ENCODE measurements at regions not wholly inside any gene's neighbourhood (a gene's known extent, or its start where the extent isn't known, plus 50 kb on each side); places are given as distances from the start of the nearest gene placed in this dataset.

DNA sequence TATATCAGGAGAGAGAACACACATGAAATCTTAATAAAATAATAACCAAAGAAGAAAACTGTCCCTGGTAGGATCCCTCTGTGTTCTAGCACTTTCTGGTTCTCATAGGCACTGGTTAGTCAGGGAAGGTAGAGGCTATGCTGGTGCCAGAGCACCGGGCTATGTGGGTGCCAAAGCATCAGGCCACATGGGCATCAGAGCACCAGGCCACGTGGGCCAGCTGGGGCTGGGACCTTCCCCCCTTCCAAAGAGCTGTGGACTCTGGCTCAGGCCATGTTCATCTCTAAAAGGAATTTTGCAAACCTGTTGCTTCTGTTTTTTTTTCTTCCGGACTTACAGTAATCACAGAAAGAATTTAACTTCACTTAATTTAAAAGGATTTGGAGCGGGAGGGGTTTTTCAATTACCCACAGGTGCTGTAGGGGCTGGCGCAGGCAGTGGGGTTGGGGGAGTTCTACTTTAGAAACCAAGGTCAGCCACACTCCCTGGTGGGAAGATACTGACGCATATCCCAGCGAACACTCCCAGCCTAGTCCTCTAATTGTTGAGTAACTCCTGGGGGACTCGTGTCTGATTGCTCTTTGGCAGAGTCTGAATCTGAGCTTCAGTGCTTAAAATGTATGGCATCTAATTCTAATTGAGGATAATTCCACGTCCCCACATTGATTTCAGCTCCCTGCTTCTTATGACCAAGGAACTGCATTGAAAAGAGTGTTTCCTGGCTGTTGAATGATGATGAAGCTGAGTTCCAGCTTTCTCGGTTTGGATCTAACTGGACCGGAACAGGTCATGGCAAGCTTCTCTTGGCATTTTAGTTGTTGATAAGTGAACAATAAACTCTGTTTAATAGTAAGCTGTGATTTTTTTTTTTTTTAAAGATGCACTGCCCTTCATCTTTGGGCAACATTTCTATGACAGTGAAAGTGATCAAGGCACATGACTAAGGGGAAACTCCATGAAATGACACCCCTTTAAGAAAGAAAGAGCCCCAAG lies 110.7 kb upstream of the FZD8 start:
- no peaks in the 10 kb centered on the region for H3K27me3 ChIP-seq (ENCODE audit: control insufficient read depth, insufficient read depth, low read length)
- no peak overlapping the region for H3K4me3 ChIP-seq (ENCODE audit: low read depth, low read length)
- no peak for DNase-seq (ENCODE audit: low read depth)
- TF ChIP-seq, protein P1, sequence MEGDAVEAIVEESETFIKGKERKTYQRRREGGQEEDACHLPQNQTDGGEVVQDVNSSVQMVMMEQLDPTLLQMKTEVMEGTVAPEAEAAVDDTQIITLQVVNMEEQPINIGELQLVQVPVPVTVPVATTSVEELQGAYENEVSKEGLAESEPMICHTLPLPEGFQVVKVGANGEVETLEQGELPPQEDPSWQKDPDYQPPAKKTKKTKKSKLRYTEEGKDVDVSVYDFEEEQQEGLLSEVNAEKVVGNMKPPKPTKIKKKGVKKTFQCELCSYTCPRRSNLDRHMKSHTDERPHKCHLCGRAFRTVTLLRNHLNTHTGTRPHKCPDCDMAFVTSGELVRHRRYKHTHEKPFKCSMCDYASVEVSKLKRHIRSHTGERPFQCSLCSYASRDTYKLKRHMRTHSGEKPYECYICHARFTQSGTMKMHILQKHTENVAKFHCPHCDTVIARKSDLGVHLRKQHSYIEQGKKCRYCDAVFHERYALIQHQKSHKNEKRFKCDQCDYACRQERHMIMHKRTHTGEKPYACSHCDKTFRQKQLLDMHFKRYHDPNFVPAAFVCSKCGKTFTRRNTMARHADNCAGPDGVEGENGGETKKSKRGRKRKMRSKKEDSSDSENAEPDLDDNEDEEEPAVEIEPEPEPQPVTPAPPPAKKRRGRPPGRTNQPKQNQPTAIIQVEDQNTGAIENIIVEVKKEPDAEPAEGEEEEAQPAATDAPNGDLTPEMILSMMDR (IDR thresholded peaks at IDR 0.05; ENCODE audit: insufficient read depth, low read length, poor library complexity, severe bottlenecking) = no peak
- no peaks in the 10 kb centered on the region for H3K36me3 ChIP-seq (ENCODE audit: control insufficient read depth, insufficient read depth, low read length)

DNA sequence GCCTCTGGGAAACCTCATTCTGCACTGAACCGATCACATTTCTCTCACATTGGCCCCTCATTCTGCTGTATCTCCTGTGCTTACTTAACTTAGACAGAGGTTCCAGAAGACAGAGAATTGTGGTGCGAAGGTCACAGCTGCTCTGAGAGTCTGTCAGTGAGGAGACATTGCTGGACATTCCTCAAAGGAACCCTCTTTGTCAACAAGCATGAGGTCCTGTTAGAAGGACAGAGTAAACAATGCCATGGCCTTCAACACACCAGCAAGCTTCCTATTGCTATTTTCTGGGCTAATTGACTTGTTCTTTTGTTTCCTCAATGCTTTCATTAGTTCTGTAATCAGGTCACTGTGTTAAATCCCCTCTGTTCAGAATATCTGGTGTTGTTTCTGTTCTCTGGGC lies 109.3 kb upstream of the FZD8 start:
- no peak overlapping the region for H3K4me3 ChIP-seq (ENCODE audit: low read depth, low read length)
- H3K36me3 ChIP-seq (ENCODE audit: control insufficient read depth, insufficient read depth, low read length) = no peaks in the 10 kb centered on the region
- TF ChIP-seq, protein P1 (IDR thresholded peaks at IDR 0.05; ENCODE audit: insufficient read depth, low read length, poor library complexity, severe bottlenecking) = no peak
- no peak for DNase-seq (ENCODE audit: low read depth)
- no peaks in the 10 kb centered on the region for H3K27me3 ChIP-seq (ENCODE audit: control insufficient read depth, insufficient read depth, low read length)

DNA sequence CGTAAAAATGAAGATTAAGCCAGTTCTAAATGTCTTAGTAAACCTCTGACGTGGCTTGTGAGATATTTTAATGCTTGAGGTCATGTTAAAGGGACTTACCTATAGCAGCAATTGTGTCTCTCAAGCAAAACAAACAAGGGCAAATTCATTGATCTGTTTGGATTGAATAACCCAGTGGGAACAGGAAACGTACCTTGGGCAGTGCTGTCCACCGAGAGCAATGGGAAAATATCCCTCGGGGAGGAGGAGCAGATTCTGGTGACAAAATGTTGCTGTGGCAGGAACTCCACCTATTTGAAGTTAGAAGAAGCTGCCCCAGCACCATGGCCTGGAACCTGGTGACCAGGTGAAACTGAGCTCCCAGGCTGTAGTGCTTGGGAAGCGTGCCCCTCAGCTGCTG lies 107.1 kb upstream of the FZD8 start:
- TF ChIP-seq, protein P1 (IDR thresholded peaks at IDR 0.05; ENCODE audit: insufficient read depth, low read length, poor library complexity, severe bottlenecking) = no peak

DNA sequence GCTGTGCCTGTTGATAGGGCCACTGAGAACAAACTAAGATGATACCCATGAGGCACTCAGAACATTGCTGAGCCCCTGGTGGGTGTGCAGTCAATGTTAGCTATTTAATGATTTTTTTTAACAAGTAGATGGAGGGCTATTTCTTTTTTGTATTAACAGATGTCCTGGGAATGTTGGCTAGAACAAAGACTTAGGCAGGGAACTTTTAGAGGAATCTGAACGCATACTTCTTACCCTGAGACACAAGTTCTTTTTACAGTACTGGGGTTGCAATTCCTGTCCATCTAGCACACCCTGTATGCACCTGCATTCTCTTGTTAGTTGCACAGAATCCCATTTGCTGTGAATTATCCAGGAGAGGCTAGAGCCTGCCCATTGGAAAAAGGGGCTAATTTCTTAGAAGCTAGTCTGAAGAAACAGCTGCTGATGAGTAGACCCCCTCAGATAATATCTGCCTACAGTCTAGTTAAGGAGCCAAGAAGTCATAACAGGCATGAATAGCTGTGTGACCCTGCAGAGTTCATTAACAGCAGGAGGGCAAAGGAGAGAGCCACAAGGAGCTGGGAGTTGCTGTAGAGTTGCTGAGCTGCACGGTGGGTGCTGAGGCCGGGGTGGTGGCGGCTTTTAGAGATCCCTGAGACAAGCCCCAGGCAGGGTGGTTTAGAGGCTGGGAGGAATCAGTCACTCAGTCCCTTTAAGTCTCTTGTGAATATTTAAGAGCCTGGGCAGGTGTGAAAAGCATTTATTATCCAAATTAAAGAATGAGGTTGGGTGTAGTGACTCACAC lies 103.7 kb upstream of the FZD8 start:
- DNase-seq (ENCODE audit: low read depth) = no peak
- Histone ChIP-seq H3K4me3 (ENCODE audit: low read depth, low read length) (no peak overlapping the region), H3K36me3 (ENCODE audit: control insufficient read depth, insufficient read depth, low read length) (no peaks in the 10 kb centered on the region), H3K27me3 (ENCODE audit: control insufficient read depth, insufficient read depth, low read length) (no peaks in the 10 kb centered on the region)
- TF ChIP-seq, protein P1 (IDR thresholded peaks at IDR 0.05; ENCODE audit: insufficient read depth, low read length, poor library complexity, severe bottlenecking) = no peak

More for the DNA sequence above, 107.1 kb upstream of the FZD8 start:
- Histone ChIP-seq H3K36me3 (ENCODE audit: control insufficient read depth, insufficient read depth, low read length) (no peaks in the 10 kb centered on the region), H3K4me3 (ENCODE audit: low read depth, low read length) (no peak overlapping the region), H3K27me3 (ENCODE audit: control insufficient read depth, insufficient read depth, low read length) (no peaks in the 10 kb centered on the region)
- no peak for DNase-seq (ENCODE audit: low read depth)

DNA sequence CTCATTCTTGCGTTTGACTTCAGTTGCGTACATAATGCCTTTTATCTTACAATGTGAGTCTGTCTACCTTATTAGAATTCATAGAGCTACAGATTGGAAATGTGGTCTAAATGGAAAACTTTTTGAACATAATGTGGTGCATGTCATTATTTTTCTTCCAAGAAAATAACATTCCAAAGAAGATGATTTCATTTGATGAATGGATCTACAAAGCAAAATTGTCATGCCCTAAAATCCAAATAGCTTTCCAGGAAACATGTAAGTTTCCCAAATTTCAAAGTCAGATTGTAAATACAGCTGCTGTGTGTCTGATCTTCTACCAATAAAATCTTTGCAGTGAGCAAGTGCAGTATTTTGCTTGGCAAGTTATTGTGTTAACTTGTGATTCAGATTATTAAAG lies 101.8 kb upstream of the FZD8 start:
- DNase-seq (ENCODE audit: low read depth) = no peak
- Histone ChIP-seq H3K27me3 (ENCODE audit: control insufficient read depth, insufficient read depth, low read length) (no peaks in the 10 kb centered on the region), H3K4me3 (ENCODE audit: low read depth, low read length) (no peak overlapping the region), H3K36me3 (ENCODE audit: control insufficient read depth, insufficient read depth, low read length) (no peaks in the 10 kb centered on the region)
- TF ChIP-seq, protein P1 (IDR thresholded peaks at IDR 0.05; ENCODE audit: insufficient read depth, low read length, poor library complexity, severe bottlenecking) = no peak

Measured in kidney epithelial cell (primary cell).